ENCODE measurements at regions not wholly inside any gene's neighbourhood (a gene's known extent, or its start where the extent isn't known, plus 50 kb on each side); places are given as distances from the start of the nearest gene placed in this dataset.

DNA sequence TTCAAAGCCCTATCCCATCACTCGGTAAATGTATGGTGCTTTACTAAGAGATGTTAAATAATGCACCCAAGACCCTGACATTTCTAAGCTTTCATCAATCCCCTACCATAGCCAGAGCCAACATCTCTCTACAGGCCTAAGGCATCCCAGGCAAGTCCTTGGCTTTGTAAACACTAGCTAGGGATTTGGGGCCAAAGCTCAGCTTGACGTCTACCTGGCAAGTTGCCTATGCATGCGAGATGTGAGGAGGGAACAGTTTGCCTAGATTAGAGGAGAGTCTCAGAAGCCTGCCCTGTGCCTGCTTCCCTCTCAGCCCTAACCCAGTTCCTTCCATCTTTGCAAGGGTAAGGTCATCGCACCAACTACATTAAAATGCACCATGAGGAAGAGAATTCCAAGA is 221.5 kb upstream of the NCKAP5 start:
- Histone ChIP-seq H3K27me3 (ENCODE audit: insufficient read depth, low read length) (no peaks in the 10 kb centered on the region), H3K9me3 (ENCODE audit: insufficient read depth, low read depth, low read length) (peaks cover 9% of the 10 kb centered on the region), H3K36me3 (ENCODE audit: insufficient read depth, low read length) (no peaks in the 10 kb centered on the region), H3K4me3 (ENCODE audit: low read length) (no peak overlapping the region), H3K4me1 (ENCODE audit: insufficient read depth, low read length) (no peaks in the 10 kb centered on the region), H3K9ac (ENCODE audit: low read depth, low read length) (no peak overlapping the region), H3K27ac (ENCODE audit: low read depth, low read length) (no peak overlapping the region)
- 80% methylated on average over 4 of the region's 4 CpGs for WGBS

DNA sequence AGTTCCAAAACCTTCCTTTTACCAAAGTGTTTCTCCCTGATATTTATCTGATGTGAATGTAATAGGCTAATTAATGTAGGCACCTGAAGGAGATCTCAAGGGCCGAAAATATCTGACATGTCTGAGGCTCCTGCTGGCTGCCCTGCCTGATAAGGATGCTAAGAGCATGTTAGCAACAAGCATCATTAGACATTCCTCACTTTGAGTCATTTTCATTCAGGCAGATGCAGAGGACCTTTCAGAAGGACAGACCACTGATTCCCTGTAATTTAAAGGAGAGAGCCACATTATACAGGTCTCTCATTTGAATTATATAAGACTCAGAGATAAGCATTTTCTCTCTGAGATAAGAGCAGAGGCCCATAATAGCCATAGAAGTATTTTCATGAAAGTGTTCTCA is 222.4 kb upstream of the NCKAP5 start:
- Histone ChIP-seq H3K36me3 (ENCODE audit: insufficient read depth, low read length) (no peaks in the 10 kb centered on the region), H3K4me1 (ENCODE audit: insufficient read depth, low read length) (no peaks in the 10 kb centered on the region), H3K4me3 (ENCODE audit: low read length) (no peak overlapping the region), H3K9ac (ENCODE audit: low read depth, low read length) (no peak overlapping the region), H3K27ac (ENCODE audit: low read depth, low read length) (no peak overlapping the region), H3K27me3 (ENCODE audit: insufficient read depth, low read length) (no peaks in the 10 kb centered on the region), H3K9me3 (ENCODE audit: insufficient read depth, low read depth, low read length) (peaks cover 7% of the 10 kb centered on the region)
- WGBS, result 73% methylated on average over 1 of the region's 1 CpG

DNA sequence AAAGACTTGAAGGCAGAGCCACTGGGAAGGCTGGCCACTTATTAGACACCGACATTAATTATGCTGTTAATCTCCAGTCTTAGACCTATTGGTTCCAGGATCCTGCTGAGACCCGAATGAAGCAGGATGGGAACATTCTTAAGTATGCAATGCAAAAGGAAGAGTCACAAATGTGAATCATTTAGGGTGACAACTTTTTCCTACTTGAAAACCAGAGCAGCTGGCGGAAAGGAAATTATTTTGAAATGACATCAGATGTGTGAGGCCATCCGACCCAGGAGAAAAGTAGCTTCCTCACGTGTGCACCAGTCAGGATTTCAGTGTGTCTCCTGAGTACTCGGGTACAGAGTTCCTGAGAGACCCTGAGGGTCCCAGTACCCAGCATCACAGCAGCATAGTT is 222.9 kb upstream of the NCKAP5 start:
- Histone ChIP-seq H3K27ac (ENCODE audit: low read depth, low read length) (no peak overlapping the region), H3K9ac (ENCODE audit: low read depth, low read length) (no peak overlapping the region)

DNA sequence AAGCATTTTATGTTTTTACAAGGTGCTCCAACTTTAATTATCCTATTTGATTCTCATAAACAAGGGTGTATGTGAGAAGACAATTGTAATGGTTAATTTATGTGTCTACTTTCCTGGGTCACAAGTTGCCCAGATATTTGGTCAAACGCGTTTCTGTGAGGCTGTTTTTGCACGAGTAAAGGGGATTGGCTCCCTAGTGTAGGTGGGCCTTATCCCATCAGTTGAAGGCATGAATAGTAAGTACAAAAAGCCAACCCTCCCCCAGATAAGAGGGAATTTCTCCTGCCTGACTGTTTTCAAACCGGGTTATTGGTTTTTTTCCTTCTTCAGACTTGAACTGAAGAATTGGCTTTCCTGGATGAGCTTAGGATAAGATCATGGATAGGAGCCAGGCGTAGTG is 224.0 kb upstream of the NCKAP5 start:
- Histone ChIP-seq H3K36me3 (ENCODE audit: insufficient read depth, low read length) (no peaks in the 10 kb centered on the region), H3K27me3 (ENCODE audit: insufficient read depth, low read length) (no peaks in the 10 kb centered on the region), H3K4me1 (ENCODE audit: insufficient read depth, low read length) (no peaks in the 10 kb centered on the region), H3K9ac (ENCODE audit: low read depth, low read length) (no peak overlapping the region), H3K27ac (ENCODE audit: low read depth, low read length) (no peak overlapping the region), H3K4me3 (ENCODE audit: low read length) (no peak overlapping the region), H3K9me3 (ENCODE audit: insufficient read depth, low read depth, low read length) (peaks cover 7% of the 10 kb centered on the region)
- 96% methylated on average over 5 of the region's 5 CpGs for WGBS

More for the DNA sequence above, 222.9 kb upstream of the NCKAP5 start:
- H3K36me3 ChIP-seq (ENCODE audit: insufficient read depth, low read length), result no peaks in the 10 kb centered on the region
- no peak overlapping the region for H3K4me3 ChIP-seq (ENCODE audit: low read length)
- peaks cover 7% of the 10 kb centered on the region for H3K9me3 ChIP-seq (ENCODE audit: insufficient read depth, low read depth, low read length)
- WGBS, result 88% methylated on average over 6 of the region's 6 CpGs
- H3K27me3 ChIP-seq (ENCODE audit: insufficient read depth, low read length), result no peaks in the 10 kb centered on the region
- H3K4me1 ChIP-seq (ENCODE audit: insufficient read depth, low read length), result no peaks in the 10 kb centered on the region

DNA sequence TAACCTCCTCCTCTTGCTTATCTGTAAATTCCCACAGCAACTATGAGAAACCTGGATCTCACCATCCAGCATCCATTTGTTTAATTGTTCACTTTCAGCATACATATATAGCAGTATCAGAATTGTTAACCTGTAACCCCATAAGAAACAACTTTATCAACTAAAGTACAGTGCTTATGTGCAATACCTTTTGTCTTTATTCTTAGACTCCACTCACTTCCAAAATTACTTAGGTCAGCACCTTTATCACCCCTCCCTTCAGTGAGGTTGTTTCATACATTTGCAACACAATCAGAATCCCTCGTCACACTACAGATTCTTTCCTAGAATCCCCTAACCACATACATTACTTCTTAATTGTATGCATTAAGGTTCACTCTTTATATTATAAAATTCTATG is 225.9 kb upstream of the NCKAP5 start:
- Histone ChIP-seq H3K36me3 (ENCODE audit: insufficient read depth, low read length) (no peaks in the 10 kb centered on the region), H3K9ac (ENCODE audit: low read depth, low read length) (no peak overlapping the region), H3K27me3 (ENCODE audit: insufficient read depth, low read length) (no peaks in the 10 kb centered on the region), H3K4me1 (ENCODE audit: insufficient read depth, low read length) (no peaks in the 10 kb centered on the region), H3K9me3 (ENCODE audit: insufficient read depth, low read depth, low read length) (peaks cover 7% of the 10 kb centered on the region), H3K4me3 (ENCODE audit: low read length) (no peak overlapping the region), H3K27ac (ENCODE audit: low read depth, low read length) (no peak overlapping the region)
- WGBS, result 93% methylated on average over 1 of the region's 1 CpG

DNA sequence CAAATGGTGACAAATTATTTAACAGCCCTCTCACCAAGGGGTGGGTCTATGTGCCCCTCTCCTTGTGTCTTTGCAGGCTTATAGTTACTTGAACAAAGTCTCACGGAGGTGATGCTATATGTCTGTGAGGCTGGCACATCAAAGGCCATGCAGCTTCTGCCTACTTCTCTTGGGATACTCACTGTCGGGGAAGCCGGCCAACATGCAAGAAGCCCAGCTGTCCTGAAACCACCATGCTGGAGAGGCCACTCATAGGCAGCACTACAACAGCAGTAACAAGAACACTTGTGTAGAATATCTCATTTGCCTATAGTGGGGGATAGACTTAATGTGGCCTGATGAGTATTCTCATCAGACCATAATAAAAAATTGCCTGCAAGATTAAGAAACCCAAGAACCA is 233.7 kb upstream of the NCKAP5 start:
- Histone ChIP-seq H3K4me3 (ENCODE audit: low read length) (no peak overlapping the region), H3K9ac (ENCODE audit: low read depth, low read length) (no peak overlapping the region), H3K4me1 (ENCODE audit: insufficient read depth, low read length) (peaks cover 4% of the 10 kb centered on the region; the same call in 1 of the 2 replicates), H3K36me3 (ENCODE audit: insufficient read depth, low read length) (no peaks in the 10 kb centered on the region), H3K9me3 (ENCODE audit: insufficient read depth, low read depth, low read length) (no peaks in the 10 kb centered on the region), H3K27ac (ENCODE audit: low read depth, low read length) (no peak overlapping the region), H3K27me3 (ENCODE audit: insufficient read depth, low read length) (no peaks in the 10 kb centered on the region)
- WGBS, result 98% methylated on average over 3 of the region's 3 CpGs

DNA sequence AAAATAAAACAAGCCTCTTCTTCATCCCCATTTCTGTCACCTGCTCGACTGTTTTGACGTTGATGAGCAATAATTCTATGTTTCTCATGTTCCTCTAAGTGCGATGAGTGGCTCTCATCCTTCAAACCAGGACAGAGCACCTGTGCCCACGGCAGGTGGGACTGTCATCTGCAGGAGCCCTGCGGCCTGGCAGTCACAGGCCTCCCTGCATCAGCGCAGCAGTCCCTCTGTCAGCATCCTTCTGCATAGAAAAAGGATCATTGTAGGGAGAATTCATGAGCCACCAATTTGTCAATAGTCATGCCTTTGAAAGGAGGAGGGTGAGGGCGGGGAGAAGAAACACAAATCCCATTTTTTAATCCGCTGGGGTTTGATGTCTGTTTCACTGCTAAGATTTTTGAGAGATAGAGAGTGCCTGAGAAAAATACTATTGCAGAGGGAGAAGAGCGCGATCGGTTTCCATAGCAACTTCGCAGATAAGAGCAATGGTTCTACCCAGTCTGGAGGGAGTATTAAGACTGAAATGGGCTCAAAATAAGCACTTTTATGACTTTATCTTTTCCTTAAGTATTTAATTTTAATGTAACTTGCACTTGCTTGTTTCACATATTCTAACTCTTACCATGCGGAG is 234.3 kb upstream of the NCKAP5 start:
- H3K4me3 ChIP-seq (ENCODE audit: low read length), result no peak overlapping the region
- no peaks in the 10 kb centered on the region for H3K9me3 ChIP-seq (ENCODE audit: insufficient read depth, low read depth, low read length)
- H3K36me3 ChIP-seq (ENCODE audit: insufficient read depth, low read length), result no peaks in the 10 kb centered on the region
- peaks cover 4% of the 10 kb centered on the region; the same call in 1 of the 2 replicates for H3K4me1 ChIP-seq (ENCODE audit: insufficient read depth, low read length)
- no peaks in the 10 kb centered on the region for H3K27me3 ChIP-seq (ENCODE audit: insufficient read depth, low read length)
- no peak overlapping the region for H3K27ac ChIP-seq (ENCODE audit: low read depth, low read length)
- 91% methylated on average over 13 of the region's 13 CpGs for WGBS
- H3K9ac ChIP-seq (ENCODE audit: low read depth, low read length), result no peak overlapping the region

DNA sequence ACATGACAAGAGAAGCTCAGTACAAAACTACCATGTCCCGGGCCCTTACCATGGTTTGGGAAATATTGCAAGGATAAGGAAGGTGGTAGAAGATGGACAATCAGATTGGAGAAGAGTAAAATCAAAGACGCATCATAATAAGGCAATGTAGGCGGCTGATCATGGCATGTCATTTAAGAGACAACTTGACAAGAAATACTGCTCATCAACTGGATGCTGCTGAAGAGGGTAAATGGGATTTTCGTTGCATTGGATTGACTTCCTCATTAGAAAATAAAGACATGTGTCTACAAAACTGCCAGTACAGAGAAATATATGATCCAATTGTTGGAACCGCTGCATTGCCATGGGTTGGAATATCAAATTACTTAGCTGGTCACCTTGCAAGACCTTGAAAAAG is 238.3 kb upstream of the NCKAP5 start:
- Histone ChIP-seq H3K9ac (ENCODE audit: low read depth, low read length) (no peak overlapping the region), H3K4me1 (ENCODE audit: insufficient read depth, low read length) (peaks cover 4% of the 10 kb centered on the region; the same call in 1 of the 2 replicates), H3K36me3 (ENCODE audit: insufficient read depth, low read length) (no peaks in the 10 kb centered on the region), H3K27ac (ENCODE audit: low read depth, low read length) (no peak overlapping the region), H3K27me3 (ENCODE audit: insufficient read depth, low read length) (no peaks in the 10 kb centered on the region), H3K4me3 (ENCODE audit: low read length) (no peak overlapping the region), H3K9me3 (ENCODE audit: insufficient read depth, low read depth, low read length) (no peaks in the 10 kb centered on the region)
- 96% methylated on average over 5 of the region's 5 CpGs for WGBS

DNA sequence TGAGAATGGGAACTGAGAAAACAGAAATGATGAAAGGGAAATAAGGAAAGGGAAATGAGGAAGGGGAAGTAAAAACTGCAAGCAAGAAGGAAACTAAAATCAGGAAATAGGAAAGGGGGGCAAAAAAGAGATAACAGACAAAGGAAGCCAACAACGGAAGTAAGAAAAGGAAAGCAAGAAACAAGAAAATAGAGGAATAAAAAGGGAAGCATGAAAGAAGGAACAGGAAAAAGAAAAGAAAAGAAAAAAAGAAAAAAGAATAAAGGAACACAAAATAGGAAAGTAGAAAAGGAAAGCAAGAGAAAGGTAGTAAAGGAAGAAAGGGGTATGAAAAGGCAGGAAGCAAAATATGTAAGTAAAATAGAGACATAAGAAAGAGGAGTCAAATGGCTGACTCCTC is 241.2 kb upstream of the NCKAP5 start:
- peaks cover 4% of the 10 kb centered on the region; the same call in 1 of the 2 replicates for H3K4me1 ChIP-seq (ENCODE audit: insufficient read depth, low read length)
- no peak overlapping the region for H3K9ac ChIP-seq (ENCODE audit: low read depth, low read length)

DNA sequence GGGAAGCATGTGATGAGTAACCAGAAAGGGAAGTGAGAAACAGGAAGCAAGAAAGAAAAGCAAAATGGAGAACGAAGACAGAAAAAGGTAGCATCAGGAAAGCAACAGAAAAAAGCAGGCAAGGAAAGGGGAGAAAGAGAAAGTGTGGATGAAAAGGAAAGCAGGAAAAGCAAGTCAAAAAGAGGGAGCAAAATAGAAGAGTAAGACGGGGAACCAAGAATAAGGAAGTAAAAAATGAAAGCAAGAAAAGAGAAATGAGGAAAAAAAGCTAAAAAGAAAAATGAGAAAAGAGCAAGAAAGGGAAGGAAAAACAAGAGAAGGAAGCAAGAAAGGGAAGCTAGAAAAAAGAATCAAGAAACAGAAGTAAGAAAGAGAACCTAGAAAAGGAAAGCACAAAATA is 242.3 kb upstream of the NCKAP5 start:
- WGBS, result 77% methylated on average over 2 of the region's 2 CpGs
- H3K27ac ChIP-seq (ENCODE audit: low read depth, low read length), result no peak overlapping the region
- H3K36me3 ChIP-seq (ENCODE audit: insufficient read depth, low read length), result no peaks in the 10 kb centered on the region
- no peaks in the 10 kb centered on the region for H3K9me3 ChIP-seq (ENCODE audit: insufficient read depth, low read depth, low read length)
- no peak overlapping the region for H3K4me3 ChIP-seq (ENCODE audit: low read length)
- peaks cover 3% of the 10 kb centered on the region; the same call in 1 of the 2 replicates for H3K4me1 ChIP-seq (ENCODE audit: insufficient read depth, low read length)
- no peak overlapping the region for H3K9ac ChIP-seq (ENCODE audit: low read depth, low read length)
- H3K27me3 ChIP-seq (ENCODE audit: insufficient read depth, low read length), result no peaks in the 10 kb centered on the region

More for the DNA sequence above, 241.2 kb upstream of the NCKAP5 start:
- 95% methylated on average over 1 of the region's 1 CpG for WGBS
- Histone ChIP-seq H3K27ac (ENCODE audit: low read depth, low read length) (no peak overlapping the region), H3K4me3 (ENCODE audit: low read length) (no peak overlapping the region), H3K9me3 (ENCODE audit: insufficient read depth, low read depth, low read length) (no peaks in the 10 kb centered on the region), H3K36me3 (ENCODE audit: insufficient read depth, low read length) (no peaks in the 10 kb centered on the region), H3K27me3 (ENCODE audit: insufficient read depth, low read length) (no peaks in the 10 kb centered on the region)

DNA sequence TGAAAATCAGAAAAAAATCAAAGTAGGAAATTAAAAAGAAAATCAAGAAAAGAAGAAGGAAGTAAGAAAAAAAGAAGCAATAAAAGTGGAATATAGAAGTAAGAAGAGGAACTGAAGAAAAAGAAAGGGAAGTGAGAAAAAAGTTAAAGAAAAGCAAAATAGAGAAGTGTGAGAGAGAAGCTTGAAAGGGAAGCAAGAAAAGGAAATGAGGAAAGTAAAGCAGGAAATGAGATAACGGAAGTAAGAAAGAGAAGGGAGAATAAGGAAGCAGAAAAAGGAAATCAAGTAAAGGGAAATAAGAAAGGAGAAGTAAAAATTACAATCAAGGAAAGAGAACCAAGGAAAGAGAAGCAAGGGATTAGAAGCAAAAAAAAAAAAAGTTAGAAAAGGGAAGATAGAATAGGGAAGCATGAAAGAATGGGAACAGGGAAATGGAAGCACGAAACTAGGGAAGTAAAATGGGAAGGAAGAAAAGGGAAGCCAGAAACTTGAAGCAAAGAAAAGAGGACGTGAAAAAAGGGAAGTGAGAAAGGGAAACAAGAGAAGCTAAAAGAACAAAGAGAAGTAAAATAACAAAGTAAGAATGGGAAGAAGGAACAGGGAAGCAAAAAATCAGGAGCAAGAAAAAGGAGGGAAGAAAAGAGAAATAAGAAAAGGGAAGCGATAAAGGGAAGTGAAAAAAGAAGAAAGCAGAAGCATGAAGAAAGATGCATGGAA is 243.3 kb upstream of the NCKAP5 start:
- H3K27ac ChIP-seq (ENCODE audit: low read depth, low read length), result no peak overlapping the region
- 92% methylated on average over 4 of the region's 4 CpGs for WGBS

More for the DNA sequence above, 243.3 kb upstream of the NCKAP5 start:
- no peaks in the 10 kb centered on the region for H3K36me3 ChIP-seq (ENCODE audit: insufficient read depth, low read length)
- no peak overlapping the region for H3K4me3 ChIP-seq (ENCODE audit: low read length)
- H3K9me3 ChIP-seq (ENCODE audit: insufficient read depth, low read depth, low read length), result no peaks in the 10 kb centered on the region
- H3K4me1 ChIP-seq (ENCODE audit: insufficient read depth, low read length), result no peaks in the 10 kb centered on the region
- no peaks in the 10 kb centered on the region for H3K27me3 ChIP-seq (ENCODE audit: insufficient read depth, low read length)
- no peak overlapping the region for H3K9ac ChIP-seq (ENCODE audit: low read depth, low read length)
